ENCODE measurements at regions not wholly inside any gene's neighbourhood (a gene's known extent, or its start where the extent isn't known, plus 50 kb on each side); places are given as distances from the start of the nearest gene placed in this dataset.

DNA sequence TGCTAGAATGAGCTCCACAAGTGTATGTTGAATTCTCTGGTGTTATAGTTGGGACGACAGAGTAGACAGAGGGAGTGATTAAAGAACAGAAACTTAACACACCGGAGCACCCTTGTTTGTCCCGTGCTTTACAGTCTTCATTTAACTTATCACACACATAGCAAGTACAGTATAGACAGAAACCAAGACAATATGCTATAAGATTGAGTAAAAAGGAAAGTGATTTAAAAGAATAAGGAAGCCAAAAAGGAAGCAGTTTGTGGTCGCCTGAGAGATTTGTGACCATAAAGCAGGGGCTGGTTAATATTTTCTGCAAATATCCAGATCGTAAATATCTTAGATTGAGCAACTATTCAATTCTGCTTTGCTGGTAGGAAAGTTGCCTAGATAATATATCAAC lies 1128.4 kb downstream of the TSN start:
- H3K27ac ChIP-seq: no peak overlapping the region
- no peaks in the 10 kb centered on the region for H3K9me3 ChIP-seq
- 74 to 80% (median 75%) methylated on average over 5 of the region's 5 CpGs for WGBS, 3 donors
- no peaks in the 10 kb centered on the region for H3K36me3 ChIP-seq (ENCODE audit: insufficient read depth in 1 of 2, low read depth in 1 of 2)
- DNase-seq (no peak), ATAC-seq (no peak)
- no peaks in the 10 kb centered on the region for H3K4me1 ChIP-seq
- no peaks in the 10 kb centered on the region for H3K27me3 ChIP-seq (ENCODE audit: insufficient read depth in 3 of 3, low read length in 2 of 3)
- no peak for TF ChIP-seq CTCF (IDR thresholded peaks at IDR 0.05)
- intact Hi-C loops (cut with DNase I): no loop called here
- H3K4me3 ChIP-seq: no peak overlapping the region

- 81 to 94% (median 88%) methylated on average over 3 of the region's 3 CpGs for WGBS, 3 donors
- ATAC-seq (no peak), DNase-seq (no peak)
- H3K4me3 ChIP-seq: no peak overlapping the region
- no peaks in the 10 kb centered on the region for H3K9me3 ChIP-seq
- H3K27ac ChIP-seq: no peak overlapping the region
- intact Hi-C loops (cut with DNase I): no loop called here
- H3K4me1 ChIP-seq: no peaks in the 10 kb centered on the region
- TF ChIP-seq CTCF (IDR thresholded peaks at IDR 0.05): no peak
- H3K27me3 ChIP-seq (ENCODE audit: insufficient read depth in 3 of 3, low read length in 2 of 3): no peaks in the 10 kb centered on the region
- H3K36me3 ChIP-seq (ENCODE audit: insufficient read depth in 1 of 2, low read depth in 1 of 2): no peaks in the 10 kb centered on the region
These were observed 1129.4 kb downstream of the TSN start for GRCh38 chr2:122884889-122885288.

DNA sequence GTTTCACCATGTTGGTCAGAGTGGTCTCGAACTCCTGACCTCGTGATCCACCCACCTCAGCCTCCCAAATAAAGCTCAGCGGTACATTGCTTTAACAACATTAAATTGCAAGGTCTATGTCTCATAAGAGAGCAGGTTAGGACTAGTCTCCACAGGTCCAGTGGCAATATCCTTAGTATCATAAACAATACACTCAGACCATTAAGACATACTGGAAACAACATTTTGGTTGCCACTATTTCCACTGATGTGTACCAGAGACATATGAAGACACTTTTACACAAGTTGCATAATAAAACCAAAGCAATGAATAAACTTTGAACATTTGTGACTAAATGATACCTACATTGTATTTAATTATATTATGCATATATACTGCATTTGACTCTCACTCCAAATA lies 1130.0 kb downstream of the TSN start:
- Histone ChIP-seq H3K9me3 (no peaks in the 10 kb centered on the region), H3K4me1 (no peaks in the 10 kb centered on the region), H3K36me3 (ENCODE audit: insufficient read depth in 1 of 2, low read depth in 1 of 2) (no peaks in the 10 kb centered on the region), H3K27me3 (ENCODE audit: insufficient read depth in 3 of 3, low read length in 2 of 3) (no peaks in the 10 kb centered on the region), H3K4me3 (no peak overlapping the region), H3K27ac (no peak overlapping the region)
- no peak for TF ChIP-seq CTCF (IDR thresholded peaks at IDR 0.05)
- DNase-seq (no peak), ATAC-seq (no peak)
- intact Hi-C loops (cut with DNase I): no loop called here
- WGBS, 3 donors: 88 to 95% (median 89%) methylated on average over 3 of the region's 3 CpGs

DNA sequence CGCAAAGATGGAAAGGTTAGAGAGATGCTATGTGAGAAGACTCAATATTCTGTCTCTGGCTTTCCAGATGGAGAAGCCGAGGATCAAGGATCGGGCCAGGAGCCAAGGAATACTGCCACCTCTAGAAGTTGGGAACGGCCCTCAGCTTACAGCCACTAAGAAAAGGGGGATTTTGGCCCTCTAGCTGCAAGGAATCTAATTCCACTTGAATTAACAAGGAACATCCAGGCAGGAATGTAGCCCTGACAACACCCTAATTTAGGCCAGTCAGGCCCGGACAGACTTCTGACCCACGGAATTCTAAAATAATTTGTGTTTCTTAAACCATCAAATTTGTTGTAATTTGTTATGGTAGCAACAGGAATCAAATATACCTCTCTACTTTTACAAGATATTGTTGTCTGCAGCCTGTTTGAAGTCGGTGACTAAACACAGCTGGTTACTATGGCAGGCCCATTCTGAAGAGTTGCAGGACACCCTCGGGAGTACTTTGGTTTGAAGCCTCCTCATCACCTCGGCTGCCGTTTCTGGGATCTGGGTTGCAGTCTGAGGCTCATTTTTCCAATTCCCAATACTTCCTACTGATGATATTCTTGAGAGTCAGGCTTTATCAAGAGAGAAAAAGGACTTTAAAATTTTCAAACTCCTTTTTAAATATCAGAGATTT lies 1131.2 kb downstream of the TSN start:
- 50 to 53% (median 51%) methylated on average over 10 of the region's 10 CpGs for WGBS, 3 donors
- Histone ChIP-seq H3K36me3 (ENCODE audit: insufficient read depth in 1 of 2, low read depth in 1 of 2) (no peaks in the 10 kb centered on the region), H3K4me3 (no peak overlapping the region), H3K27me3 (ENCODE audit: insufficient read depth in 3 of 3, low read length in 2 of 3) (no peaks in the 10 kb centered on the region), H3K4me1 (no peaks in the 10 kb centered on the region), H3K27ac (no peak overlapping the region), H3K9me3 (no peaks in the 10 kb centered on the region)
- intact Hi-C loops (cut with DNase I): no loop called here
- DNase-seq: no peak
- TF ChIP-seq CTCF (IDR thresholded peaks at IDR 0.05): no peak
- no peak for ATAC-seq

DNA sequence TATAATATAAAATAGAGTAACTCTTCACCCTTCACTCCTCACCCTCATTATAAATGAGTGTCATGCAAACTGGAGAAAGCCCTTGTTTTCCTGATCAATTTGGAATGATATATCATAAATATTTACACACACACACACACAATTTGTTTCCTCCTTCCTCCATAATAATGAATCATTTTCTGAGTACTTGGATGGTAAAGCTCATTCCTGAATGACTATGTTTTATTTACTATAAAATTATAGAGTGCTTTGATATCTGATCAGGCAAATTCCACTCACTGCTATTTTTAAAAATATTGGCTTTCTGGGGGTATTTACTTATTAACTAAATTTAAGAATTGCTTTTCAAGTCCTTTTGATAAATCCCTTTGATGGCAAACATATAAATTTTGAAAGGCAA lies 1125.5 kb upstream of the CNTNAP5 start:
- Histone ChIP-seq H3K27ac (no peak overlapping the region), H3K36me3 (ENCODE audit: insufficient read depth in 1 of 2, low read depth in 1 of 2) (no peaks in the 10 kb centered on the region), H3K4me1 (no peaks in the 10 kb centered on the region), H3K9me3 (no peaks in the 10 kb centered on the region), H3K27me3 (ENCODE audit: insufficient read depth in 3 of 3, low read length in 2 of 3) (no peaks in the 10 kb centered on the region), H3K4me3 (no peak overlapping the region)
- no peak for DNase-seq
- no peak for TF ChIP-seq CTCF (IDR thresholded peaks at IDR 0.05)
- ATAC-seq: no peak
- intact Hi-C loops (cut with DNase I): no loop called here
